Muscle of back (tissue), 3 donors: ENCODE measurements at regions not wholly inside any gene's neighbourhood (a gene's known extent, or its start where the extent isn't known, plus 50 kb on each side); places are given as distances from the start of the nearest gene placed in this dataset.
A peak's percentile ranks its signal among the peaks of the same experiment; 100 is the strongest.

ENCODE experiments used
- DNase-seq, 3 donors: peaks; one replicate each; pipeline versions ENCODE4 v3.0.0 to v3.0.0-alpha.2; 2013

DNA sequence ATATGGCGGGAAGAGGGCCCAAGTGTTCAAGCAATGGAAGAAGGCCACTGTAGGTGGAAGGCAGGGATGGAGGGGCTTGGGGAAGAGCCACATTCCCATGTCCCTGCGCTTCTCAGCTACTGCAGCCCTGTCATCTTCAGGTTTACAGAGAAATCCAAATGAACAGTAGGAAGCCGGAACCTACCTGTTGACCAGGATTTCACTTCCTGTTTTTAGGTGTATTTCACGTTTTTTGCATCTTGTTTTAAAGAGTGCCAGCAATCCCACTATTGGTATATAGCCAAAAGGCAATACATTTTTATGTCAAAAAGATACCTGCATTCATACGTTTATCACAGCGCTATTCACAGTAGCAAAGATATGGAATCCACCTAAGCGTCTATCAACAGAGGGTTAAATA lies 159.2 kb downstream of the SLC35B3 start:
- DNase-seq: no peak

DNA sequence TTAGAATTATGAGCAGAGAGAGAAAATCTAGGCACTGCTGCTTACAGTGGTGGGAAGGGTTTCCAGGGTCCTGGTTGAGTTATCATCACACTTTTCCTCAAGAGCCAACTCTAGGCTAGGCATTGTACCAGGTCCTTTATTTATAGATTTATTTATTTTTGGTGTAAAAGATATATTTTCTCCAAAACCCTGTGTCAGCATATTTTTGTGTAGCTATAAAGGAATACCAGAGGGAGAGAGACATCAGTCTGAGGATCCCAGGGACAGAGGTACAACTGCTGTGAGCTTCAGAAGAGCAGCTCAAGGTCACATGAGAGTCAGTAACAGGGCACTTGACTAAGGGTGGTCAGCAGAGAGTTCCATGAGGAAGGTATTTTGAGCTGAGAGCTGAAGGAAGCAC lies 159.7 kb downstream of the SLC35B3 start:
- no peak for DNase-seq

DNA sequence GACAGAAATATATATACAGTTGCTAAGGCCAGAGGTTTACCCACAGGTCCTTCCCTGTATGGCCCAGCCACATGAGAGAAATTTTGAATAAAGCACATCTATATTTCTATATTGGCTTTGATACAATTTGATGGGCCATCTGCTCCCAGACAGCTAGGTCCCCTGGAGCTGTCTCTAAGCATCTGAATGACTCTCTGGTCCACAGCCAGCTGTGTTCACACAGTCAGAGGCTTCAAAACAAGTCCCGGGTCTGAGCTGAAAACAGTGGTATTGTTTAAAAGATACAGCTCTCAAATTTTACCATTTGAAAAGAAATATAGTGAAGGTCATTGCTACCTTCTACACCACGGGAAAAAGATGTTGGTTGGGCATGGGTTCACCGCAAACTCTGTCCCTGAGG lies 161.1 kb downstream of the SLC35B3 start:
- no peak for DNase-seq

DNA sequence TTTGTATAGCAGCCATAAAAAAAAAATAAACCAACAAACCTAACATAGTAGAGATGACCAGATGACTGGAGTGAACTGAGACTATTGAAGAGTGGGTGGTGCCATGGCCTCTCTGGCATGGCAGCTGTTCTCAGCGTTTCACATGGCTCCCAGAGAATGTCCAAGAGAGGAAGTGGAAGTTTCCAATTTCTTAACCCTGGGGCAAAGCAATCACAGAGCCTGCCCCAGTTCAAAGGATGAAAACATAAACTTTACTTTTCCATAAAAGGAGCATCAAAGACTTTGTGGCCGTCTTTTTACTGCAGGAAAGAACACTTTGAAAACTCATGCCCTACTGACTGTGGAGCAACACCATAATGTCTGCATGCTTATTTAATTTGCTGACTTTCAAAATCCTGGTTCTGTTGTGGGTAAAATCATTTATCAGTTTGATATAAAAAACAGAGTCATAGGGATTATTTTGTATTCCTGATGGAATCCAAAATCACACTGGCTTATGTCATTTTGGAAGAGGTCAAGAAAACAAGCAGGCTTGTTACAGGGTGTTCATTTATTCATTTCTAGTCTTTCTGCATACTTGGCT lies 165.4 kb downstream of the SLC35B3 start:
- DNase-seq: no peak

DNA sequence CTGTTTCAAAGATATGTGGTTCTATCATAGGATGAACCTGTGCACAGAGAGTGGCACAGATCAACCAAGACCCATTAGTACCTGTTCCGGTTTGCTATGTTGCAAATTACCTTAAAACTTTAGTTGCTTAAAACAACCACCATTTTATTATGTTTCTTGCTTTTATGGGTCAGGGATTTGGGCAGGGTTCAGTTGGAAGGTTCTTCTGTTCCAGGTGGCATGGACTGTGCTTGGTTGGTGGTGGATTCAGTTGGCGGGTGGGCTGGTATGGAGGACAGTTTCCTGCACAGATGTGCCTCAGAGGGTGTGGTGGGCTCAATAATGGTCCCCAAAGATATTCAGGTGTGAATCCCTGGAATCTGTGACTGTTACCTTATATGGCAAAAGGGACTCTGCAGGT lies 166.3 kb downstream of the SLC35B3 start:
- no peak for DNase-seq

- DNase-seq: no peak
These were observed 166.3 kb upstream of the EEF1E1 start for GRCh38 chr6:8268606-8269005.

DNA sequence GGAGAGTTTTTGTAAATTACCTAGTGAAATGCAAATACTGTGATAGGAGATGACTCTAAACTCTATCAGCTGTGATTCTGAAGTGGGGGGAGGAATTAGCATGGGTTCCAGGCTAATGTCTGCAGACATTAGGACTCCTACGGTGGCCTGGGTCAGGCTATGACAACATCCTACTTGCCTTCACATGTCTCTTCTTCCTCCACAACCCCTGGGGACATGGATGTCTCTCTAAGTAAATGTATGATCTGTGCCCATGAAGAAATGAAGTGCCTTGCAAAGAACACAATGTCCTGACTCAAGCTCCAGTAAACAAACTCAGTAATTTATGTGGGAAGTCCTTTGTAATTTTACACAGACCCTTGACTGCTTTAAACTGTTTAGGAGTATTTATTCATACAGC lies 165.8 kb upstream of the EEF1E1 start:
- DNase-seq: no peak

- DNase-seq: no peak
These were observed 158.3 kb upstream of the EEF1E1 start for GRCh38 chr6:8260610-8261009.

GRCh38 chr6:8246403-8246802 lies 144.1 kb upstream of the EEF1E1 start:
- DNase-seq: no peak

- no peak for DNase-seq
These were observed 143.4 kb upstream of the EEF1E1 start for GRCh38 chr6:8245726-8246125.

DNA sequence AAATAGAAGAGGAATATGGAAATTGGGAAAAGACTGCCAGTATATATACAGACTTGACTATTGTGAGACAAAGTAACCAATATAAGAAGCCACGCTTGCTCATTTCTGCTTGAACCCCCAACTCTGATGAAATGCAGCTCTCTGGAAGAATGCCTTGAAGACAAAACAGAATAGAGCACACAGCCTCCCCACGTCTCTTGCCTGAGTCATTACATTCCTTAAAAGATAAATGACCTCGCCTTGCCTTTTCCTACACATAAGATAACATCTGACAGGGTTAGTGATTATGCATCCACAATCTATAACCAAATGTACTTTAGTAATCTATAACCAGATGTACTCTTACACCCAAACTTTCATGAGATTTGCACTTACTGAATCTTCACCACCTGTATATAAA lies 141.1 kb upstream of the EEF1E1 start:
- DNase-seq: peak in 1 of 3 donors; percentile 4

GRCh38 chr6:8242885-8243284 lies 140.5 kb upstream of the EEF1E1 start:
- DNase-seq: no peak

DNA sequence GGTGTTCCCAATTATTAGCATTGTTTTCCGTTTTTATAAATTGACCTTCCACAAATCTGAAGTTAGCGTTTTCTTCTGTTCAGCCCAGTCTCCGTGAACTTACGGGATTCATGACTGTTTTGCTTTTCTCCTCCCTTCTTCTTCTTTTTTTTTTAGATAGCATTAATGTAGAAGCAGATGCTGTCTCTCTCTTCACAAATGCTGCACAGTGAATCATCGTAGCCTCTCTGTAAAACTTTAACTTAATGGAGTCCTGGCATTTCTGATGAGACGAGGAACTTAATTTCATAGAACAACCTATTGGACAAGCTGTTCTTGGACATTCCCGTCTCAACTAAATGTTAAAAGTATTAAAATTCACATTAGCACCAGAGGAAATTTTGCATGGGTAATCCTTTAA lies 138.0 kb upstream of the EEF1E1 start:
- no peak for DNase-seq

DNA sequence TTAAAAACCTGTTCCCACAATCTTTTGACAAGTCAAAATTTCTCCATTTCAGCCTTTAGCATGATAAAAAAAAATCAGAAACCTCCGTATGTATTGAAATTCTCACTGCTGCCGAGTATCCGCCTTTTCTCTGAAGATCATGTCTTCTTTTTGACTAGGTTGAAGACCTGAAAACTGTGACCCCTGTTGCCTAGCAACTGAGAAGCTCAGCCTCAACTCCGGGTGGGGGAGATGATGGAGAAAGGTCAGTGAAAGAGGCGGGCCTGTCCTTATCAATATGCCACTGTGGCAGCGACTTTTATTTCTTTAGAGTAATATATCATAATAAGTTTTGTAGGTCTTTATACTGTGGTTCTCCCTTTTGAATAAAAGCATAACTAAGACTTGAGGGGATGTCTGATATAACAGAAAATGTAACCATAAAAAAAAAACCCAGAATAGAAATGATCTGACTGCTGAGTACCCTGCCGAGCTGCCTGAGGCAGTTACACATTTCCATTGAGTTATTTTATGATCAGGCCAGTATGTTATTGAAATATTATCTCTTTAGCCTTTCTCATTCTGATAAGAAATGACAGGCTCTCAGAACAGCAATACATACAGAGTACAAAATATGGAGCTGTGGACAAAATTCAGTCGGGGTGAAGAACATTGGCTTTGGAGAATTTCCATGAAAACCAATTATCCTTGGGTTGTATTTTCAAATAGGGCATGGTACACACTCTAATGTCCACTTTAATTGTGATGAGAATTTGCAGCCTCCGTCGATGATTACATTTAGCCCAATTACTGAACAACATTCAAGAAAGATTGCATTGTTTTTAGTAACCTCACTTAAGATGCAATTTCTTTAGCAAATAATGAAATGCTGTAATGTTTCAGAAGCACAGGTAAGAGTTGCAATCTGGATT lies 136.7 kb upstream of the EEF1E1 start:
- DNase-seq: no peak

DNA sequence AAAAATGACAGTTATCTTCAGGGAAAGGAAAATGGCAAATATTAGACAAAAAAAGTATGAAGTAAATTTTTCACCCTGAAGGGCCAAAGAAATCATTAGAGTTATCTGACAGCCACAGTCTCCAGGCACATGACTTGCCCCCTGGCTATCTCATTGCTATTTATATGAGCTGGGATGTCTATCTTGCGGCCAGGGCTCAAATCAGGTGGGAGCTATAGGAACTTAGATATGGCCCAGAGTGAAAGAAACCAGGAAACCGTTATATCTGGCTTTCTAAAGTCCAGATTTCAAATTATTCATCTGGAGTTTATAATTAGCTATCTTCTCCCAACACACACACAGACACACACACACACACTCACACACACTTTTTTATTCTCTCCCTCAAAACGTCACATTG lies 135.3 kb upstream of the EEF1E1 start:
- no peak for DNase-seq

- DNase-seq: no peak
These were observed 134.6 kb upstream of the EEF1E1 start for GRCh38 chr6:8236956-8237355.

- DNase-seq: no peak
These were observed 132.0 kb upstream of the EEF1E1 start for GRCh38 chr6:8234321-8234720.

DNA sequence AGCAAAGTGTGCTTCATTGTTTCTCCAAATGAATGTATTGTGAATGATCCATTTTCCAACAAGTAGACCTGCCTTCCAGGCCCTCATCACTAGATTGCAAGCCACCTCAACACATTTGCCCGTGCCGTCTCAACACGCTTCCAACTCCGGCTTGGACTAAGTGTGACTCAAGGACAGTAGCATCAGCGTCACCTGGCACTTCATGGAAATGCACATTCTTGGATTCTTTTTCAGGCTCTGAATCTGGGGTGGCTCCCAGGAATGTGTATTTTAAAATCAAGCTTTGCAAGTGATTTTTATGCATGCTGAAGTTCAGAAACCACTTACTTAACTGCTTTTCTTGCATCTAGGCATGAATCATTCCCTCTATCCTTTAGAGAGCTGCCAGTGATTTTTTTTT lies 129.6 kb upstream of the EEF1E1 start:
- no peak for DNase-seq

GRCh38 chr6:8229915-8230756 lies 127.8 kb upstream of the EEF1E1 start:
- DNase-seq: no peak

DNA sequence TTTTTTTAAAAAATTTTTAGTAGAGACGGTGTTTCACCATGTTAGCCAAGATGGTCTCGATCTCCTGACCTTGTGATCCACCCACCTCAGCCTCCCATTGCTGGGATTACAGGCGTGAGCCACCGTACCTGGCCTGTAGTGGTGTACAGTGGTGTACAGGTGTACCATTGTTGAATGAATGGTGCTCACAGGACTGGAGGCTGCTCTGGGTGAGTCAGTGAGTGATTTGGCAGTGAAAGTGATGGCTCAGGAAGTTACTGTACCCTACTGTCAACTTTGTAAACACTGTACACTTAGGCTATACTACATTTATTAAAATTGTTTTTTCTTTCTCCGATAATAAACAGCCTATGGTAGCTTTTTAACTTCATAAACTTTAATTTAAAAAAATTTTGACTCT lies 122.8 kb upstream of the EEF1E1 start:
- DNase-seq: no peak

DNA sequence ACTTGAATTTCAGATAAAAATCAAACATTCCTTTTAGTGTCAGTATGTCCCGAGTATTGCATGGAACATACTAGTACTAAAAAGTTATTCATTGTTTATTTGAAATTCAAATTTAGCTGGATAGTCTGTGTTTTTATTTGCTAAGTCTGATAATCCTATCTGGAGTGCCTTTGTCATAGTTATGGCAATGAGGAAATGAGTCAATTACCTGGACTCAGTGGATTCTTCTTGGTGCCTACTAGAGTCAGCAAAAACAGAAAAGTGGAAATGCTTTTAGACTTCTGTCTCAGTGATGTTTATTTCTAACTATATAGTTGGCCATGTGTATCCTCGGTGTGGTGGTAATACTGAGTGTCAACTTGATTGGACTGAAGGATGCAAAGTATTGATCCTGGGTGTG lies 121.3 kb upstream of the EEF1E1 start:
- DNase-seq: no peak

- DNase-seq: peak; percentile 22 to 59 (median 34)
These were observed 117.1 kb upstream of the EEF1E1 start for GRCh38 chr6:8219352-8219943.
